ENCODE measurements at regions not wholly inside any gene's neighbourhood (a gene's known extent, or its start where the extent isn't known, plus 50 kb on each side); places are given as distances from the start of the nearest gene placed in this dataset.

GRCh38 chr12:27382924-27383323 lies 50.3 kb downstream of the BMAL2 start:
- DNase-seq: no peak

- peak; percentile 34 for DNase-seq
Measured at GRCh38 chr12:27383429-27384260, 51.0 kb downstream of the BMAL2 start.

GRCh38 chr12:27384261-27384590 lies 51.6 kb downstream of the BMAL2 start:
- no peak for DNase-seq

GRCh38 chr12:27385766-27386564 lies 53.3 kb downstream of the BMAL2 start:
- no peak for DNase-seq

GRCh38 chr12:27387473-27387872 lies 54.8 kb downstream of the BMAL2 start:
- no peak for DNase-seq

- no peak for DNase-seq
Measured at GRCh38 chr12:27388650-27389049, 56.0 kb downstream of the BMAL2 start.

GRCh38 chr12:27394676-27395075 lies 51.9 kb upstream of the SMCO2 start:
- DNase-seq: no peak

- no peak for DNase-seq
Measured at GRCh38 chr12:27396216-27396815, 50.2 kb upstream of the SMCO2 start.

Measured in NCI-H510A treated with DMSO at 0.1 percent for 48 hours (cell line).